Liver (tissue), 8 donors: ENCODE measurements at regions not wholly inside any gene's neighbourhood (a gene's known extent, or its start where the extent isn't known, plus 50 kb on each side); places are given as distances from the start of the nearest gene placed in this dataset.

Experiments
- DNase-seq: peaks from one replicate; pipeline ENCODE4 v3.0.0-alpha.2; 2017; ENCODE audit warnings: low spot score
- H3K27ac ChIP-seq, 2 donors: one replicate each; pipeline ENCODE4 v1.7.0; 2013; ENCODE audit warnings: inconsistent platforms in 2 of 2, low read length in 2 of 2, control low read depth in 1 of 2, low read depth in 1 of 2, mild to moderate bottlenecking in 1 of 2
- H3K27me3 ChIP-seq, 4 donors: one replicate each; pipeline versions ENCODE4 v1.6.1 to v1.7.0; 2013; ENCODE audit warnings: low read length in 3 of 4, inconsistent platforms in 1 of 4, mild to moderate bottlenecking in 1 of 4, moderate library complexity in 1 of 4; ENCODE audit not compliant: control insufficient read depth in 4 of 4, insufficient read depth in 4 of 4
- H3K36me3 ChIP-seq, 4 donors: one replicate each; pipeline versions ENCODE4 v1.6.1 to v1.7.0; 2013; ENCODE audit warnings: low read length in 3 of 4, mild to moderate bottlenecking in 3 of 4, low read depth in 1 of 4, moderate library complexity in 1 of 4; ENCODE audit not compliant: control insufficient read depth in 4 of 4, insufficient read depth in 3 of 4
- H3K4me1 ChIP-seq, 4 donors: one replicate each; pipeline versions ENCODE4 v1.6.1 to v1.7.0; 2013; ENCODE audit warnings: low read length in 3 of 4, mild to moderate bottlenecking in 3 of 4, moderate library complexity in 1 of 4; ENCODE audit not compliant: control insufficient read depth in 4 of 4, insufficient read depth in 4 of 4
- H3K4me3 ChIP-seq, 3 donors: one replicate each; pipeline versions ENCODE4 v1.6.1 to v1.7.0; 2013; ENCODE audit warnings: low read length in 3 of 3, control low read depth in 1 of 3, low read depth in 1 of 3, mild to moderate bottlenecking in 1 of 3
- H3K9ac ChIP-seq, 2 donors: one replicate each; pipeline ENCODE4 v1.7.0; 2013; ENCODE audit warnings: low read length in 2 of 2, mild to moderate bottlenecking in 2 of 2, moderate library complexity in 2 of 2, control low read depth in 1 of 2, low read depth in 1 of 2
- H3K9me3 ChIP-seq, 4 donors: one replicate each; pipeline versions ENCODE4 v1.6.1 to v1.7.0; 2013; ENCODE audit warnings: low read length in 3 of 4; ENCODE audit not compliant: control insufficient read depth in 4 of 4
- CTCF ChIP-seq: fragments of 150-350 bp; IDR thresholded peaks from 2 replicates; pipeline ENCODE4 v1.5.1; 2017; ENCODE audit warnings: improper control_type of control experiment, low read depth, low read length; ENCODE audit not compliant: missing input control
- EGR1 ChIP-seq, 2 donors: IDR thresholded peaks; 2 replicates each; pipeline ENCODE4 v1.6.1; 2016 to 2018; ENCODE audit warnings: antibody characterized with exemption in 2 of 2, low read depth in 2 of 2
- FOXA1 ChIP-seq: IDR thresholded peaks from 2 replicates; pipeline ENCODE4 v1.6.1; 2016; ENCODE audit warnings: antibody characterized with exemption
- FOXA2 ChIP-seq: IDR thresholded peaks from 2 replicates; pipeline ENCODE4 v1.6.1; 2016; ENCODE audit warnings: antibody characterized with exemption
- GABPA ChIP-seq, 2 donors: IDR thresholded peaks in 1 of 2; conservative IDR thresholded peaks in 1 of 2; 2 replicates each; pipeline ENCODE4 v1.6.1; 2016; ENCODE audit warnings: antibody characterized with exemption in 2 of 2, mild to moderate bottlenecking in 1 of 2, moderate library complexity in 1 of 2
- HNF4A ChIP-seq, 2 donors: conservative IDR thresholded peaks; 2 replicates each; pipeline ENCODE4 v1.6.1; 2016; ENCODE audit warnings: antibody characterized with exemption in 2 of 2, mild to moderate bottlenecking in 2 of 2
- HNF4G ChIP-seq: IDR thresholded peaks from 2 replicates; pipeline ENCODE4 v1.6.1; 2016; ENCODE audit warnings: antibody characterized with exemption
- JUND ChIP-seq, 2 donors: IDR thresholded peaks; 2 replicates each; pipeline ENCODE4 v1.6.1; 2016; ENCODE audit warnings: antibody characterized with exemption in 2 of 2
- NR2F2 ChIP-seq: IDR thresholded peaks from 2 replicates; pipeline ENCODE4 v1.6.1; 2016; ENCODE audit warnings: antibody characterized with exemption
- RAD21 ChIP-seq, 2 donors: IDR thresholded peaks; 2 replicates each; pipeline ENCODE4 v1.6.1; 2016; ENCODE audit warnings: antibody characterized with exemption in 2 of 2, mild to moderate bottlenecking in 2 of 2
- REST ChIP-seq: IDR thresholded peaks from 2 replicates; pipeline ENCODE4 v1.6.1; 2016; ENCODE audit warnings: antibody characterized with exemption, mild to moderate bottlenecking
- SP1 ChIP-seq: IDR thresholded peaks from 2 replicates; pipeline ENCODE4 v1.6.1; 2018; ENCODE audit warnings: antibody characterized with exemption, mild to moderate bottlenecking
- YY1 ChIP-seq: IDR thresholded peaks from 2 replicates; pipeline ENCODE4 v1.6.1; 2016; ENCODE audit warnings: antibody characterized with exemption, mild to moderate bottlenecking
- WGBS: extraction: QIAGEN DNeasy Blood & Tissue Kit; methylation state at CpG from one replicate; pipeline ENCODE4 v1.1.7; 2013; 5-methylcytosine and 5-hydroxymethylcytosine counted together
- TF ChIP-seq, protein P1 (sequence below): IDR thresholded peaks from 2 replicates; pipeline ENCODE4 v1.6.1; 2016; ENCODE audit warnings: antibody characterized with exemption
- TF ChIP-seq, protein P2 (sequence below): IDR thresholded peaks from 2 replicates; pipeline ENCODE4 v1.6.1; 2016; ENCODE audit warnings: antibody characterized with exemption
- TF ChIP-seq, protein P3 (sequence below): IDR thresholded peaks from 2 replicates; pipeline ENCODE4 v1.6.1; 2016; ENCODE audit warnings: antibody characterized with exemption
- donor health status: healthy.
- donor health status: healthy.
- donor health status: healthy.
- donor health status: healthy.
- donor health status: healthy.

DNA sequence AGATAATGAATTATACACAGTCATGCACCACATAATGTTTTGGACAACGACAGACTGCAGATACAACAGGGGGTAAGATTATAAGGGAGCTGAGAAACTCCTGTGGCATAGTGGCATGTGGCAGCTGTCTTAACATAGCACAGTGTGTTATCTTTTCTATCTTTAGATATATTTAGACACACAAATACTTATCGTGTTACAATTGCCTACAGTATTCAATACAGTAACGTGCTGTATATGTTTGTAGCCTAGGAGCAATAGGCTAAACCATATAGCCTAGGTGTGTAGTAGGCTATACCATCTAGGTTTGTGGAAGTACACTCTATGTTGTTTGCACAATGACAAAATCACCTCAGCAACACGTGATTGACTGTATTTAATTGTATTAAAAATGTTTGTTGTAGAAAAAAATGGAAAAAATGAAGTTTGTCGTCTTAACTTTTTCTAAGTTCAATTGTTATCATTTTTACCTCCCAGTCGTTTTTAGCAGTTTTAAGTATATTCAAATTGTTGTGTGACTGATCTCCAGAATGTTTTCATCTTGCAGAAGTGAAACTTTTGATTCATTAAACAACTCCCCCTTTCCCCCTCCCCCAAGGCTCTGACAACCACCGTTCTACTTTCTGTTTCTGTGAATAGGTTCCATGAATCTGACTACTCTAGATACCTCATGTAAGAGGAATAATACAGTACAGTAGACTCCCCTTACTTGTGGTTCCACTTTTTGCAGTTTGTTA is 351.0 kb upstream of the B3GALT2 start:
- Histone ChIP-seq H3K9ac (no peak overlapping the region), H3K36me3 (no peaks in the 10 kb centered on the region), H3K27me3 (no peaks in the 10 kb centered on the region), H3K4me3 (no peak overlapping the region), H3K27ac (no peak overlapping the region), H3K9me3 (no peaks in the 10 kb centered on the region), H3K4me1 (peaks cover 0 to 2% (median 0%) of the 10 kb centered on the region in 4 donors)
- DNase-seq, result no peak
- 64% methylated on average over 7 of the region's 7 CpGs for WGBS
- TF ChIP-seq FOXA2 (no peak), EGR1 (IDR thresholded peaks at IDR 0.05; ENCODE audit: low read depth in 2 of 2) (no peak)

DNA sequence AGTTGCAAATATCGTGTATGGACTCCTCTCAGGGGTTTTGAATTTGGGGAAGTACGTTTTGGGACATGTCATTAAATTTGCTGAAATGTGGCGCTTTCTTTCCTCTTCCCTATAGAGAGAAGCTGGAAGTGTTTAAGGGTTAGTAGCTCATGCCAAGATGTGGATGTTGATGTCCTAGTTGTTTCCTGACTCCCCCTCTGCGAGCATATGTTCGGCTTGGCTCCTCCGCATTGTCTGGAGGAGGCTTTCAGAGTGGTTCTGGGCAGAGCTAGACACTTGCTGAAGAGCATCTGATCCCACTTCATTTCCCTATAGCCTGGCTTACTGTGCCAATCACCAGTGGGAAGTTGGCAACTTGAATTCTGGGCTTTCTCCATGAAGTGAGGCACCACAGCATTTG is 347.4 kb upstream of the B3GALT2 start:
- H3K4me1 ChIP-seq, result no peaks in the 10 kb centered on the region
- H3K27me3 ChIP-seq, result no peaks in the 10 kb centered on the region
- H3K36me3 ChIP-seq, result no peaks in the 10 kb centered on the region
- no peak overlapping the region for H3K27ac ChIP-seq
- H3K9ac ChIP-seq, result no peak overlapping the region
- TF ChIP-seq SP1 (no peak), JUND (IDR thresholded peaks at IDR 0.05) (no peak), GABPA (IDR thresholded peaks at IDR 0.05 in 1 of 2, conservative IDR thresholded peaks at IDR 0.05 in 1 of 2) (no peak), HNF4A (conservative IDR thresholded peaks at IDR 0.05) (no peak), YY1 (no peak), FOXA1 (no peak), FOXA2 (no peak), CTCF (no peak), NR2F2 (no peak), REST (no peak), RAD21 (IDR thresholded peaks at IDR 0.05) (no peak), HNF4G (no peak)
- TF ChIP-seq, protein P1, sequence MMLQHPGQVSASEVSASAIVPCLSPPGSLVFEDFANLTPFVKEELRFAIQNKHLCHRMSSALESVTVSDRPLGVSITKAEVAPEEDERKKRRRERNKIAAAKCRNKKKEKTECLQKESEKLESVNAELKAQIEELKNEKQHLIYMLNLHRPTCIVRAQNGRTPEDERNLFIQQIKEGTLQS, result no peak
- TF ChIP-seq, protein P2, sequence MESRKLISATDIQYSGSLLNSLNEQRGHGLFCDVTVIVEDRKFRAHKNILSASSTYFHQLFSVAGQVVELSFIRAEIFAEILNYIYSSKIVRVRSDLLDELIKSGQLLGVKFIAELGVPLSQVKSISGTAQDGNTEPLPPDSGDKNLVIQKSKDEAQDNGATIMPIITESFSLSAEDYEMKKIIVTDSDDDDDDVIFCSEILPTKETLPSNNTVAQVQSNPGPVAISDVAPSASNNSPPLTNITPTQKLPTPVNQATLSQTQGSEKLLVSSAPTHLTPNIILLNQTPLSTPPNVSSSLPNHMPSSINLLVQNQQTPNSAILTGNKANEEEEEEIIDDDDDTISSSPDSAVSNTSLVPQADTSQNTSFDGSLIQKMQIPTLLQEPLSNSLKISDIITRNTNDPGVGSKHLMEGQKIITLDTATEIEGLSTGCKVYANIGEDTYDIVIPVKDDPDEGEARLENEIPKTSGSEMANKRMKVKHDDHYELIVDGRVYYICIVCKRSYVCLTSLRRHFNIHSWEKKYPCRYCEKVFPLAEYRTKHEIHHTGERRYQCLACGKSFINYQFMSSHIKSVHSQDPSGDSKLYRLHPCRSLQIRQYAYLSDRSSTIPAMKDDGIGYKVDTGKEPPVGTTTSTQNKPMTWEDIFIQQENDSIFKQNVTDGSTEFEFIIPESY, result no peak
- TF ChIP-seq, protein P3, sequence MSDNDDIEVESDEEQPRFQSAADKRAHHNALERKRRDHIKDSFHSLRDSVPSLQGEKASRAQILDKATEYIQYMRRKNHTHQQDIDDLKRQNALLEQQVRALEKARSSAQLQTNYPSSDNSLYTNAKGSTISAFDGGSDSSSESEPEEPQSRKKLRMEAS, result no peak
- no peaks in the 10 kb centered on the region for H3K9me3 ChIP-seq
- H3K4me3 ChIP-seq, result no peak overlapping the region
- WGBS, result 78% methylated on average over 6 of the region's 6 CpGs
- no peak for DNase-seq
